Astrocyte (in vitro differentiated cells and primary cell): ENCODE measurements at regions not wholly inside any gene's neighbourhood (a gene's known extent, or its start where the extent isn't known, plus 50 kb on each side); places are given as distances from the start of the nearest gene placed in this dataset.

ENCODE experiments used
- DNase-seq: peaks from one replicate; pipeline ENCODE4 v3.0.0-alpha.2; 2010; ENCODE audit warnings: low read depth
- FAIRE-seq: peaks from 2 replicates; lab custom pipeline; 2011; peaks lifted over from hg19 to GRCh38; lab: Jason Lieb, UNC
- H2AFZ ChIP-seq: 2 replicates; pipeline ENCODE4 v1.6.0; 2012; ENCODE audit warnings: low read depth, low read length, inconsistent platforms
- H3K27ac ChIP-seq: 2 replicates; pipeline ENCODE4 v1.5.1; 2011; ENCODE audit warnings: low read depth, low read length, inconsistent platforms
- H3K27me3 ChIP-seq: 2 replicates; pipeline ENCODE4 v1.6.0; 2011; ENCODE audit warnings: low read length, inconsistent platforms; ENCODE audit not compliant: insufficient read depth
- H3K36me3 ChIP-seq: 2 replicates; pipeline ENCODE4 v1.5.1; 2011; ENCODE audit warnings: low read length, inconsistent platforms; ENCODE audit not compliant: insufficient read depth
- H3K4me1 ChIP-seq: 2 replicates; pipeline ENCODE4 v1.5.1; 2011; ENCODE audit warnings: low read length, inconsistent platforms; ENCODE audit not compliant: insufficient read depth
- H3K4me2 ChIP-seq: 2 replicates; pipeline ENCODE4 v1.6.0; 2012; ENCODE audit warnings: low read length, inconsistent platforms
- H3K4me3 ChIP-seq: 2 replicates; pipeline ENCODE4 v1.5.1; 2011; ENCODE audit warnings: low read depth, mild to moderate bottlenecking, low read length, inconsistent platforms; ENCODE audit not compliant: insufficient read depth
- H3K79me2 ChIP-seq: 2 replicates; pipeline ENCODE4 v1.6.0; 2012; ENCODE audit warnings: mild to moderate bottlenecking, low read length, inconsistent platforms; ENCODE audit not compliant: insufficient read depth
- H3K9ac ChIP-seq: 2 replicates; pipeline ENCODE4 v1.6.0; 2012; ENCODE audit warnings: mild to moderate bottlenecking, low read length, inconsistent platforms
- H3K9me3 ChIP-seq: 2 replicates; pipeline ENCODE4 v1.5.1; 2012; ENCODE audit warnings: low read depth, mild to moderate bottlenecking, low read length, inconsistent platforms; ENCODE audit not compliant: insufficient read depth
- H4K20me1 ChIP-seq: 2 replicates; pipeline ENCODE4 v1.6.0; 2012; ENCODE audit warnings: low read length, inconsistent platforms; ENCODE audit not compliant: insufficient read depth
- H3K27ac Mint-ChIP-seq: one replicate; pipeline ENCODE4 v1.8.0; 2021; ENCODE audit warnings: mild to moderate bottlenecking, mixed read lengths; ENCODE audit not compliant: unreplicated experiment
- H3K27me3 Mint-ChIP-seq: one replicate; pipeline ENCODE4 v1.8.0; 2021; ENCODE audit warnings: low read depth, mixed read lengths; ENCODE audit not compliant: unreplicated experiment
- H3K36me3 Mint-ChIP-seq: one replicate; pipeline ENCODE4 v1.8.0; 2021; ENCODE audit warnings: low read depth, mixed read lengths; ENCODE audit not compliant: unreplicated experiment
- H3K4me1 Mint-ChIP-seq: one replicate; pipeline ENCODE4 v1.8.0; 2021; ENCODE audit warnings: low read depth, mixed read lengths; ENCODE audit not compliant: unreplicated experiment
- H3K4me3 Mint-ChIP-seq: one replicate; pipeline ENCODE4 v1.8.0; 2021; ENCODE audit warnings: mild to moderate bottlenecking, moderate library complexity, mixed read lengths; ENCODE audit not compliant: unreplicated experiment
- H3K9me3 Mint-ChIP-seq: one replicate; pipeline ENCODE4 v1.8.0; 2021; ENCODE audit warnings: mild to moderate bottlenecking, mixed read lengths; ENCODE audit not compliant: unreplicated experiment
- CTCF ChIP-seq: IDR thresholded peaks from 2 replicates; pipeline ENCODE4 v1.5.1; 2011; ENCODE audit warnings: low read depth, mild to moderate bottlenecking, inconsistent platforms, low read length, moderate library complexity; ENCODE audit not compliant: insufficient read depth
- EZH2 ChIP-seq: IDR thresholded peaks from 2 replicates; pipeline ENCODE4 v1.6.1; 2012; ENCODE audit warnings: mild to moderate bottlenecking, low read length, inconsistent platforms; ENCODE audit not compliant: insufficient read depth

GRCh38 chr12:66952668-66953067 is 273.8 kb upstream of the GRIP1 start:
- no peaks in the 10 kb centered on the region for H3K27me3 ChIP-seq
- H3K4me3 Mint-ChIP-seq, result no peak overlapping the region
- no peak overlapping the region for H3K9ac ChIP-seq
- no peaks in the 10 kb centered on the region for H3K27me3 Mint-ChIP-seq
- H3K27ac ChIP-seq, result no peak overlapping the region
- H4K20me1 ChIP-seq, result no peaks in the 10 kb centered on the region
- no peaks in the 10 kb centered on the region for H3K36me3 Mint-ChIP-seq
- H3K79me2 ChIP-seq, result no peaks in the 10 kb centered on the region
- no peaks in the 10 kb centered on the region for H3K4me1 ChIP-seq
- no peaks in the 10 kb centered on the region for H3K9me3 ChIP-seq
- no peak overlapping the region for H3K4me2 ChIP-seq
- no peak for TF ChIP-seq EZH2
- no peak for TF ChIP-seq CTCF
- no peak overlapping the region for H2AFZ ChIP-seq
- no peaks in the 10 kb centered on the region for H3K9me3 Mint-ChIP-seq
- H3K4me1 Mint-ChIP-seq, result peaks cover 7% of the 10 kb centered on the region
- H3K4me3 ChIP-seq, result no peak overlapping the region
- no peaks in the 10 kb centered on the region for H3K36me3 ChIP-seq
- H3K27ac Mint-ChIP-seq, result no peak overlapping the region
- FAIRE-seq, result no peak
- no peak for DNase-seq

- H3K9me3 Mint-ChIP-seq, result no peaks in the 10 kb centered on the region
- H3K4me3 ChIP-seq, result no peak overlapping the region
- H3K36me3 Mint-ChIP-seq, result no peaks in the 10 kb centered on the region
- H3K27ac ChIP-seq, result no peak overlapping the region
- no peak for TF ChIP-seq CTCF
- no peak for TF ChIP-seq EZH2
- no peaks in the 10 kb centered on the region for H3K4me1 ChIP-seq
- no peak for DNase-seq
- H3K27me3 ChIP-seq, result no peaks in the 10 kb centered on the region
- H3K4me1 Mint-ChIP-seq, result peaks cover 10% of the 10 kb centered on the region
- no peaks in the 10 kb centered on the region for H4K20me1 ChIP-seq
- no peaks in the 10 kb centered on the region for H3K36me3 ChIP-seq
- H3K9me3 ChIP-seq, result no peaks in the 10 kb centered on the region
- no peak overlapping the region for H3K4me3 Mint-ChIP-seq
- no peak for FAIRE-seq
- H2AFZ ChIP-seq, result no peak overlapping the region
- no peak overlapping the region for H3K27ac Mint-ChIP-seq
- H3K79me2 ChIP-seq, result no peaks in the 10 kb centered on the region
- H3K4me2 ChIP-seq, result no peak overlapping the region
- no peaks in the 10 kb centered on the region for H3K27me3 Mint-ChIP-seq
- H3K9ac ChIP-seq, result no peak overlapping the region
These were observed 277.4 kb upstream of the GRIP1 start for GRCh38 chr12:66956300-66956699.

GRCh38 chr12:66959276-66959675 is 280.4 kb upstream of the GRIP1 start:
- Histone ChIP-seq H4K20me1 (no peaks in the 10 kb centered on the region), H2AFZ (no peak overlapping the region), H3K9me3 (no peaks in the 10 kb centered on the region), H3K4me1 (peaks cover 2% of the 10 kb centered on the region), H3K9ac (no peak overlapping the region), H3K4me3 (no peak overlapping the region), H3K79me2 (no peaks in the 10 kb centered on the region), H3K27ac (no peak overlapping the region), H3K4me2 (no peak overlapping the region), H3K27me3 (no peaks in the 10 kb centered on the region), H3K36me3 (no peaks in the 10 kb centered on the region)
- Mint-ChIP-seq H3K36me3 (no peaks in the 10 kb centered on the region), H3K27ac (no peak overlapping the region), H3K4me3 (no peak overlapping the region), H3K4me1 (peaks cover 12% of the 10 kb centered on the region), H3K9me3 (no peaks in the 10 kb centered on the region), H3K27me3 (no peaks in the 10 kb centered on the region)
- DNase-seq, result no peak
- TF ChIP-seq CTCF (no peak), EZH2 (no peak)
- no peak for FAIRE-seq
